HEK293 (cell line): ENCODE measurements at regions not wholly inside any gene's neighbourhood (a gene's known extent, or its start where the extent isn't known, plus 50 kb on each side); places are given as distances from the start of the nearest gene placed in this dataset.

Experiments used
- CTCF ChIP-seq: fragments of 450-650 bp; formaldehyde crosslinking; IDR thresholded peaks from 2 replicates; pipeline ENCODE4 v1.5.1; 2016; ENCODE audit warnings: missing biosample characterization, missing genetic modification characterization
- GLI4 ChIP-seq: fragments of 450-650 bp; formaldehyde crosslinking; IDR thresholded peaks from 2 replicates; pipeline ENCODE4 v1.5.1; 2016; ENCODE audit warnings: missing biosample characterization, missing genetic modification characterization
- PATZ1 ChIP-seq: fragments of 450-650 bp; formaldehyde crosslinking; IDR thresholded peaks from 2 replicates; pipeline ENCODE4 v1.5.1; 2016; ENCODE audit warnings: missing biosample characterization, missing genetic modification characterization
- ZBTB44 ChIP-seq: fragments of 450-650 bp; IDR thresholded peaks from 2 replicates; pipeline ENCODE4 v1.5.1; 2018; ENCODE audit warnings: missing biosample characterization, mild to moderate bottlenecking, missing genetic modification characterization
- ZBTB7A ChIP-seq: fragments of 450-650 bp; formaldehyde crosslinking; IDR thresholded peaks from 2 replicates; pipeline ENCODE4 v1.5.1; 2016; ENCODE audit warnings: low read depth, missing biosample characterization, missing genetic modification characterization
- ZNF184 ChIP-seq: fragments of 450-650 bp; IDR thresholded peaks from 2 replicates; pipeline ENCODE4 v1.5.1; 2018; ENCODE audit warnings: missing biosample characterization, mild to moderate bottlenecking, missing genetic modification characterization
- ZNF501 ChIP-seq: fragments of 450-650 bp; formaldehyde crosslinking; IDR thresholded peaks from 2 replicates; pipeline ENCODE4 v1.5.1; 2016; ENCODE audit warnings: missing biosample characterization, missing genetic modification characterization
- ZNF514 ChIP-seq: fragments of 450-650 bp; formaldehyde crosslinking; IDR thresholded peaks from 2 replicates; pipeline ENCODE4 v1.5.1; 2016; ENCODE audit warnings: missing biosample characterization, missing genetic modification characterization
- ZNF561 ChIP-seq: fragments of 450-650 bp; IDR thresholded peaks from 2 replicates; pipeline ENCODE4 v1.5.1; 2018; ENCODE audit warnings: missing biosample characterization, missing genetic modification characterization, borderline replicate concordance
- TF ChIP-seq, protein P1 (sequence below): fragments of 450-650 bp; formaldehyde crosslinking; IDR thresholded peaks from 2 replicates; pipeline ENCODE4 v1.5.1; 2016; ENCODE audit warnings: missing biosample characterization, missing genetic modification characterization, low read depth

DNA sequence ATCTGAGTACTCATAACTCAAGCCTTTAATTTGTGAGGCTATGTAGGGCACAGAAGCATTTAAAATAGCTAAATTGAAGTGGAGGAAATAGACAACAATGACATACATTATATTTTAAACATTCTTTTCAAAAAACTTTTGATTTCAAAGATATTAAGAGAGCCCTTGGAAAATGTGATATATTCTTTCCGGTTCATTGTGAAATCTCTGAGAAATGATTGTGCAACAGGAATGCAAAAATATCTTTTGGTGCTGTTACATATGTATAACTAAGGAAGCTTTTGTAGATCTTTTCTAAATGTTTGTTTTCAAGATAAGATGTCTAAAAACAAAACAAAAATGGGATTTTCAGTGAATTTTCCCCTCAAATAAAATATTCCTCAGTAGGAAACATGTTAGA is 185.2 kb downstream of the LEPR start:
- TF ChIP-seq ZNF184 (tag by site-specific recombination) (no peak), ZNF501 (tag by site-specific recombination) (no peak), ZNF561 (tag by site-specific recombination) (no peak), ZNF514 (tag by site-specific recombination) (no peak), ZBTB7A (tag by site-specific recombination) (no peak), CTCF (tag by site-specific recombination) (no peak), PATZ1 (tag by site-specific recombination) (no peak), ZBTB44 (no peak), GLI4 (tag by site-specific recombination) (no peak)
- TF ChIP-seq, protein P1, sequence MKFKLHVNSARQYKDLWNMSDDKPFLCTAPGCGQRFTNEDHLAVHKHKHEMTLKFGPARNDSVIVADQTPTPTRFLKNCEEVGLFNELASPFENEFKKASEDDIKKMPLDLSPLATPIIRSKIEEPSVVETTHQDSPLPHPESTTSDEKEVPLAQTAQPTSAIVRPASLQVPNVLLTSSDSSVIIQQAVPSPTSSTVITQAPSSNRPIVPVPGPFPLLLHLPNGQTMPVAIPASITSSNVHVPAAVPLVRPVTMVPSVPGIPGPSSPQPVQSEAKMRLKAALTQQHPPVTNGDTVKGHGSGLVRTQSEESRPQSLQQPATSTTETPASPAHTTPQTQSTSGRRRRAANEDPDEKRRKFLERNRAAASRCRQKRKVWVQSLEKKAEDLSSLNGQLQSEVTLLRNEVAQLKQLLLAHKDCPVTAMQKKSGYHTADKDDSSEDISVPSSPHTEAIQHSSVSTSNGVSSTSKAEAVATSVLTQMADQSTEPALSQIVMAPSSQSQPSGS: no peak
